Osteoblast (primary cell): ENCODE measurements at regions not wholly inside any gene's neighbourhood (a gene's known extent, or its start where the extent isn't known, plus 50 kb on each side); places are given as distances from the start of the nearest gene placed in this dataset.

ENCODE experiments used
- DNase-seq: peaks from one replicate; pipeline ENCODE4 v3.0.0; 2011; ENCODE audit warnings: low spot score, mixed read lengths; ENCODE audit not compliant: insufficient read length; ENCODE audit errors: missing footprints
- H2AFZ ChIP-seq: 2 replicates; pipeline ENCODE4 v1.6.0; 2011; ENCODE audit warnings: mild to moderate bottlenecking, low read length
- H3K27ac ChIP-seq: 2 replicates; pipeline ENCODE4 v1.5.1; 2011; ENCODE audit warnings: mild to moderate bottlenecking, low read depth, low read length, moderate library complexity
- H3K27me3 ChIP-seq: 2 replicates; pipeline ENCODE4 v1.6.0; 2012; ENCODE audit warnings: mild to moderate bottlenecking, control low read depth, inconsistent platforms, low read length, moderate library complexity; ENCODE audit not compliant: insufficient read depth
- H3K36me3 ChIP-seq: 2 replicates; pipeline ENCODE4 v1.5.1; 2011; ENCODE audit warnings: mild to moderate bottlenecking, low read length, control low read depth, moderate library complexity; ENCODE audit not compliant: insufficient read depth
- H3K4me1 ChIP-seq: 2 replicates; pipeline ENCODE4 v1.5.1; 2011; ENCODE audit warnings: mild to moderate bottlenecking, low read length, control low read depth, moderate library complexity; ENCODE audit not compliant: insufficient read depth
- H3K4me2 ChIP-seq: 2 replicates; pipeline ENCODE4 v1.6.0; 2011; ENCODE audit warnings: mild to moderate bottlenecking, low read length; ENCODE audit not compliant: insufficient read depth
- H3K4me3 ChIP-seq: fragments of 200-600 bp; sonication (generic); 3 replicates; pipeline ENCODE4 v1.5.1; 2012; ENCODE audit warnings: mild to moderate bottlenecking, low read length, inconsistent platforms; ENCODE audit not compliant: insufficient read depth
- H3K79me2 ChIP-seq: 2 replicates; pipeline ENCODE4 v1.6.0; 2012; ENCODE audit warnings: mild to moderate bottlenecking, low read length, control low read depth, inconsistent platforms; ENCODE audit not compliant: insufficient read depth
- H3K9me3 ChIP-seq: 2 replicates; pipeline ENCODE4 v1.5.1; 2011; ENCODE audit warnings: low read depth, low read length, control low read depth
- H4K20me1 ChIP-seq: 2 replicates; pipeline ENCODE4 v1.6.0; 2012; ENCODE audit warnings: mild to moderate bottlenecking, low read length, control low read depth; ENCODE audit not compliant: insufficient read depth
- CTCF ChIP-seq: IDR thresholded peaks from 2 replicates; pipeline ENCODE4 v1.5.1; 2011; ENCODE audit warnings: mild to moderate bottlenecking, low read depth, low read length, moderate library complexity; ENCODE audit errors: extremely low read depth

GRCh38 chr12:78330131-78330530, 499.4 kb downstream of the NAV3 start:
- H3K4me3 ChIP-seq: no peak overlapping the region
- no peak overlapping the region for H3K27ac ChIP-seq
- no peaks in the 10 kb centered on the region for H3K4me1 ChIP-seq
- no peaks in the 10 kb centered on the region for H3K27me3 ChIP-seq
- H3K9me3 ChIP-seq: no peaks in the 10 kb centered on the region
- no peaks in the 10 kb centered on the region for H3K36me3 ChIP-seq
- H4K20me1 ChIP-seq: no peaks in the 10 kb centered on the region
- no peak for TF ChIP-seq CTCF
- no peak overlapping the region for H3K4me2 ChIP-seq
- DNase-seq: no peak
- H2AFZ ChIP-seq: no peak overlapping the region
- H3K79me2 ChIP-seq: no peaks in the 10 kb centered on the region

GRCh38 chr12:78331181-78331580, 500.5 kb downstream of the NAV3 start:
- H3K4me3 ChIP-seq: no peak overlapping the region
- no peak overlapping the region for H2AFZ ChIP-seq
- no peak overlapping the region for H3K4me2 ChIP-seq
- H3K36me3 ChIP-seq: no peaks in the 10 kb centered on the region
- H3K4me1 ChIP-seq: no peaks in the 10 kb centered on the region
- TF ChIP-seq CTCF: no peak
- DNase-seq: no peak
- no peaks in the 10 kb centered on the region for H3K9me3 ChIP-seq
- no peaks in the 10 kb centered on the region for H3K79me2 ChIP-seq
- no peaks in the 10 kb centered on the region for H4K20me1 ChIP-seq
- no peaks in the 10 kb centered on the region for H3K27me3 ChIP-seq
- H3K27ac ChIP-seq: no peak overlapping the region

- H3K27me3 ChIP-seq: no peaks in the 10 kb centered on the region
- H3K4me3 ChIP-seq: no peak overlapping the region
- no peak overlapping the region for H3K27ac ChIP-seq
- DNase-seq: no peak
- H4K20me1 ChIP-seq: no peaks in the 10 kb centered on the region
- H2AFZ ChIP-seq: no peak overlapping the region
- H3K79me2 ChIP-seq: no peaks in the 10 kb centered on the region
- no peaks in the 10 kb centered on the region for H3K36me3 ChIP-seq
- no peak overlapping the region for H3K4me2 ChIP-seq
- no peaks in the 10 kb centered on the region for H3K9me3 ChIP-seq
- no peak for TF ChIP-seq CTCF
- H3K4me1 ChIP-seq: no peaks in the 10 kb centered on the region
Observed at GRCh38 chr12:78331753-78332152, 501.1 kb downstream of the NAV3 start.

GRCh38 chr12:78338054-78338785, 507.5 kb downstream of the NAV3 start:
- Histone ChIP-seq H3K4me2 (no peak overlapping the region), H3K27ac (no peak overlapping the region), H3K27me3 (no peaks in the 10 kb centered on the region), H2AFZ (no peak overlapping the region), H3K4me1 (no peaks in the 10 kb centered on the region), H4K20me1 (no peaks in the 10 kb centered on the region), H3K4me3 (no peak overlapping the region), H3K9me3 (no peaks in the 10 kb centered on the region), H3K79me2 (no peaks in the 10 kb centered on the region), H3K36me3 (no peaks in the 10 kb centered on the region)
- no peak for DNase-seq
- no peak for TF ChIP-seq CTCF
